Astrocyte (in vitro differentiated cells and primary cell): ENCODE measurements at regions not wholly inside any gene's neighbourhood (a gene's known extent, or its start where the extent isn't known, plus 50 kb on each side); places are given as distances from the start of the nearest gene placed in this dataset.

ENCODE experiments used
- CTCF ChIP-seq: IDR thresholded peaks from 2 replicates; pipeline ENCODE4 v1.5.1; 2011; ENCODE audit warnings: low read depth, mild to moderate bottlenecking, inconsistent platforms, low read length, moderate library complexity; ENCODE audit not compliant: insufficient read depth
- EZH2 ChIP-seq: IDR thresholded peaks from 2 replicates; pipeline ENCODE4 v1.6.1; 2012; ENCODE audit warnings: mild to moderate bottlenecking, low read length, inconsistent platforms; ENCODE audit not compliant: insufficient read depth

- TF ChIP-seq CTCF (no peak), EZH2 (no peak)
Measured at GRCh38 chr13:61246351-61246750, 169.3 kb downstream of the PCDH20 start.
